DOHH2 (cell line): ENCODE measurements at regions not wholly inside any gene's neighbourhood (a gene's known extent, or its start where the extent isn't known, plus 50 kb on each side); places are given as distances from the start of the nearest gene placed in this dataset.

Experiments used
- H3F3A ChIP-seq: fragments of 200-600 bp; sonication (generic), shearing (Covaris generic); 2 replicates; pipeline ENCODE4 v1.6.0; 2016; ENCODE audit warnings: antibody characterized with exemption, mild to moderate bottlenecking; ENCODE audit not compliant: control insufficient read depth, insufficient read depth
- H3K27ac ChIP-seq: fragments of 200-600 bp; sonication (generic); 2 replicates; pipeline ENCODE4 v1.5.1; 2014; ENCODE audit warnings: low read depth, mild to moderate bottlenecking, low read length, moderate library complexity
- H3K27me3 ChIP-seq: fragments of 200-600 bp; sonication (generic); 2 replicates; pipeline ENCODE4 v1.6.1; 2014; ENCODE audit warnings: mild to moderate bottlenecking, low read length, mixed read lengths; ENCODE audit not compliant: control insufficient read depth
- H3K36me3 ChIP-seq: fragments of 200-600 bp; sonication (generic); 2 replicates; pipeline ENCODE4 v1.6.1; 2014; ENCODE audit warnings: mild to moderate bottlenecking, low read length, moderate library complexity, mixed read lengths; ENCODE audit not compliant: control insufficient read depth
- H3K4me1 ChIP-seq: fragments of 200-600 bp; sonication (generic); 2 replicates; pipeline ENCODE4 v1.6.1; 2014; ENCODE audit warnings: mild to moderate bottlenecking, low read length, mixed read lengths; ENCODE audit not compliant: control insufficient read depth
- H3K4me2 ChIP-seq: fragments of 200-600 bp; sonication (generic); 2 replicates; pipeline ENCODE4 v1.6.0; 2014; ENCODE audit warnings: mild to moderate bottlenecking, low read length, moderate library complexity
- H3K4me3 ChIP-seq: fragments of 200-600 bp; sonication (generic); 2 replicates; pipeline ENCODE4 v1.5.1; 2014; ENCODE audit warnings: mild to moderate bottlenecking, low read length, mixed read lengths
- H3K79me2 ChIP-seq: fragments of 200-600 bp; sonication (generic); 2 replicates; pipeline ENCODE4 v1.6.1; 2014; ENCODE audit warnings: mild to moderate bottlenecking, low read length, mixed read lengths; ENCODE audit not compliant: control insufficient read depth
- H3K9me2 ChIP-seq: fragments of 200-600 bp; sonication (generic); replicated peaks from 2 replicates; pipeline ENCODE4 v1.6.1; 2014; ENCODE audit warnings: mild to moderate bottlenecking, low read length, mixed read lengths; ENCODE audit not compliant: control insufficient read depth
- H3K9me3 ChIP-seq: fragments of 200-600 bp; sonication (generic); 2 replicates; pipeline ENCODE4 v1.6.1; 2014; ENCODE audit warnings: antibody characterized with exemption, low read length, mixed read lengths; ENCODE audit not compliant: control insufficient read depth, insufficient read depth
- H4K20me1 ChIP-seq: fragments of 200-600 bp; sonication (generic); 2 replicates; pipeline ENCODE4 v1.6.0; 2014; ENCODE audit warnings: low read depth, mild to moderate bottlenecking, antibody characterized with exemption, low read length, moderate library complexity; ENCODE audit not compliant: control insufficient read depth, insufficient read depth
- CTCF ChIP-seq: fragments of 200-600 bp; sonication (generic); IDR thresholded peaks from one replicate; pipeline ENCODE4 v1.5.1; 2014; ENCODE audit warnings: antibody characterized with exemption, mild to moderate bottlenecking, low read depth, low read length; ENCODE audit not compliant: poor library complexity, severe bottlenecking
- EZH2phosphoT487 ChIP-seq: fragments of 200-600 bp; sonication (generic); IDR thresholded peaks from 2 replicates; pipeline ENCODE4 v1.6.1; 2017; ENCODE audit warnings: borderline replicate concordance, mild to moderate bottlenecking, antibody characterized with exemption, low read length, moderate library complexity, mixed read lengths

- Histone ChIP-seq H3K9me2 (no peaks in the 10 kb centered on the region), H3K4me2 (peak overlapping the region; percentile 11; the same call in 1 of the 2 replicates), H3K27ac (0 out of 2 replicates have a peak overlapping the region, but pooled peaks have one; percentile 4), H3K36me3 (0 out of 2 replicates have a peak, but pooled peaks cover 9% of the 10 kb centered on the region), H3K79me2 (no peaks in the 10 kb centered on the region), H4K20me1 (no peaks in the 10 kb centered on the region), H3K9me3 (no peaks in the 10 kb centered on the region), H3K4me1 (peaks cover 54% of the 10 kb centered on the region), H3K27me3 (no peaks in the 10 kb centered on the region), H3K4me3 (no peak overlapping the region), H3F3A (peaks cover 32% of the 10 kb centered on the region)
- TF ChIP-seq EZH2phosphoT487 (no peak), CTCF (no peak)
These were observed 67.2 kb upstream of the PELI1 start for GRCh38 chr2:64211276-64211921.

DNA sequence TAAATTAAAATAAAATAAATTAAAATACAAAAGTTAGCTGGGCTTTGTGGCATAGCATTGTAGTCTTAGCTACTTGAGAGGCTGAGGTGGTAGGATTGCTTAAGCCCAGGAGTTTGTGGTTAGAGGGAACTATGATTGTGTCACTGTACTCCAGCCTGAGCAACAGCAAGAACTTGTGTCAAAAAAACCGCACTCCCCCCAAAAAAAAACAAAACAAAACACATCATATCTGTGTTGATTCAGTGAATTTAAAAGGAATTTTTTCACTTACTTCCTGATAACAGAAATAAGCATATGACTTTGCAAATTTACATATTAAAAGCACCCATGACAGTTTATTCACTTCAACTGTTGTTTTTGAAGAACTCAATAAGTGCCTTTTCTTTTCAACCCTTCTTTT lies 68.1 kb upstream of the PELI1 start:
- H4K20me1 ChIP-seq, result no peaks in the 10 kb centered on the region
- peaks cover 57% of the 10 kb centered on the region for H3K4me1 ChIP-seq
- H3K9me2 ChIP-seq, result no peaks in the 10 kb centered on the region
- H3K36me3 ChIP-seq, result 0 out of 2 replicates have a peak, but pooled peaks cover 9% of the 10 kb centered on the region
- H3K4me2 ChIP-seq, result peak overlapping the region; percentile 87
- H3K27ac ChIP-seq, result peak overlapping the region; percentile 97
- no peaks in the 10 kb centered on the region for H3K79me2 ChIP-seq
- H3K9me3 ChIP-seq, result no peaks in the 10 kb centered on the region
- H3K4me3 ChIP-seq, result peak overlapping the region; percentile 67
- peaks cover 32% of the 10 kb centered on the region for H3F3A ChIP-seq
- H3K27me3 ChIP-seq, result no peaks in the 10 kb centered on the region
- no peak for TF ChIP-seq CTCF
- TF ChIP-seq EZH2phosphoT487, result no peak

DNA sequence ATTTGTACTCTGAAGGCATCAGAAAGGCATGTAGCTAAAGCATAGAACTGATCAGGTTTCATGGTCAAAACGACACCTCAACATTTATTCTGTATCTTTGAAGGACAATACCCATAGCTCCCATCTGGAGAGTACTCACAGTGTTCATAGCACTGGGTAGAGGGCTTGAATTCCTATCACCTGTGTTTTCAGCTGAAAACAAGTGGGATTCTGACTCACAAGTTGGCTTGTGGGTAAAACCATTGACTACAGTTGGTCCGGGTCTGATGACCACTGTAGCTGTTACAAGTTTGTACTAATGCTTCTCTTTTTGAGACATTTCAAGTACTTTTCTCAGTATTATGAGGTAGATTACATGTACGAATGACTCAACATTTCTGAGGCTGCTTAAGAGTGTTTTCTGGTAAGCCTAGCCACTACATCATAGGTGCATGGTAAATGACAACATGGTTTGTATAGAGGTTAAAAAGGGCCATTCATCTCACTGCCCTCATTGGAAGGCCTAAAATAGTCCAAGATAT lies 68.6 kb upstream of the PELI1 start:
- H3K9me2 ChIP-seq, result no peaks in the 10 kb centered on the region
- peaks cover 32% of the 10 kb centered on the region for H3F3A ChIP-seq
- H4K20me1 ChIP-seq, result no peaks in the 10 kb centered on the region
- TF ChIP-seq EZH2phosphoT487, result no peak
- TF ChIP-seq CTCF, result no peak
- H3K27ac ChIP-seq, result peak overlapping the region; percentile 97
- H3K9me3 ChIP-seq, result no peaks in the 10 kb centered on the region
- 0 out of 2 replicates have a peak, but pooled peaks cover 9% of the 10 kb centered on the region for H3K36me3 ChIP-seq
- H3K79me2 ChIP-seq, result no peaks in the 10 kb centered on the region
- H3K4me1 ChIP-seq, result peaks cover 61% of the 10 kb centered on the region
- H3K27me3 ChIP-seq, result no peaks in the 10 kb centered on the region
- peak overlapping the region; percentile 67 for H3K4me3 ChIP-seq
- H3K4me2 ChIP-seq, result peak overlapping the region; percentile 87
